ENCODE measurements at regions not wholly inside any gene's neighbourhood (a gene's known extent, or its start where the extent isn't known, plus 50 kb on each side); places are given as distances from the start of the nearest gene placed in this dataset.
"Not testable (repeated sequence)": the region's sequence is repeated elsewhere in the genome, so short reads cannot be mapped to it uniquely, and the experiment has no call there.

GRCh38 chr5:36739751-36740221 is 133.4 kb downstream of the SLC1A3 start:
- H3K4me3 Mint-ChIP-seq: no peak overlapping the region
- peaks cover 9% of the 10 kb centered on the region for H3K4me1 Mint-ChIP-seq
- no peaks in the 10 kb centered on the region for H3K36me3 Mint-ChIP-seq (ENCODE audit: low read depth)
- ChIA-PET CTCF (interaction anchor here (0.7 to 3.4 kb wide), 12 partner anchors 10 to 268 kb away, joined by 3 to 20 read pairs (median 4); no protein-coding TSS in a partner anchor), POLR2A (interaction anchor here (1.2 kb wide), 1 partner anchor 11 kb away, joined by 3 read pairs; no protein-coding TSS in a partner anchor)
- H3K27ac Mint-ChIP-seq: no peak overlapping the region
- H3K27me3 Mint-ChIP-seq: peaks cover 26% of the 10 kb centered on the region
- no peaks in the 10 kb centered on the region for H3K9me3 Mint-ChIP-seq
- DNase-seq: peak; percentile 74

- no peak for DNase-seq
- no peak overlapping the region for H3K4me3 Mint-ChIP-seq
- peaks cover 15% of the 10 kb centered on the region for H3K4me1 Mint-ChIP-seq
- H3K36me3 Mint-ChIP-seq (ENCODE audit: low read depth): no peaks in the 10 kb centered on the region
- no peak overlapping the region for H3K27ac Mint-ChIP-seq
- CTCF ChIA-PET: interaction anchor here (0.8 to 3.4 kb wide), 11 partner anchors 10 to 267 kb away, joined by 3 to 20 read pairs (median 4); no protein-coding TSS in a partner anchor
- no peaks in the 10 kb centered on the region for H3K9me3 Mint-ChIP-seq
- POLR2A ChIA-PET: interaction anchor here (1.2 kb wide), 1 partner anchor 10 kb away, joined by 3 read pairs; no protein-coding TSS in a partner anchor
- peaks cover 25% of the 10 kb centered on the region for H3K27me3 Mint-ChIP-seq
These were observed 134.0 kb downstream of the SLC1A3 start for GRCh38 chr5:36740259-36740898.

- no peaks in the 10 kb centered on the region for H3K36me3 Mint-ChIP-seq (ENCODE audit: low read depth)
- H3K4me3 Mint-ChIP-seq: no peak overlapping the region
- CTCF ChIA-PET: interaction anchor here (3.4 kb wide), 1 partner anchor 128 kb away, joined by 20 read pairs; no protein-coding TSS in a partner anchor
- no peaks in the 10 kb centered on the region for H3K9me3 Mint-ChIP-seq
- peaks cover 17% of the 10 kb centered on the region for H3K4me1 Mint-ChIP-seq
- POLR2A ChIA-PET: no interaction called here
- peaks cover 32% of the 10 kb centered on the region for H3K27me3 Mint-ChIP-seq
- DNase-seq: no peak
- no peak overlapping the region for H3K27ac Mint-ChIP-seq
These were observed 134.7 kb downstream of the SLC1A3 start for GRCh38 chr5:36741128-36741527.

- ChIA-PET CTCF (interaction anchor here (1.0 to 1.2 kb wide), 3 partner anchors 12 to 14 kb away, joined by 3 to 6 read pairs (median 4); no protein-coding TSS in a partner anchor), POLR2A (interaction anchor here (1.2 kb wide), 1 partner anchor 132 kb away, joined by 4 read pairs; the partner anchor contains the start of gene NIPBL)
- no peaks in the 10 kb centered on the region for H3K36me3 Mint-ChIP-seq (ENCODE audit: low read depth)
- no peak overlapping the region for H3K27ac Mint-ChIP-seq
- H3K9me3 Mint-ChIP-seq: peaks cover 2% of the 10 kb centered on the region
- H3K4me1 Mint-ChIP-seq: peaks cover 17% of the 10 kb centered on the region
- peak overlapping the region; percentile 40 for H3K4me3 Mint-ChIP-seq
- no peak for DNase-seq
- peaks cover 47% of the 10 kb centered on the region for H3K27me3 Mint-ChIP-seq
These were observed 132.4 kb upstream of the NIPBL start for GRCh38 chr5:36743891-36744772.

- H3K27me3 Mint-ChIP-seq: peaks cover 53% of the 10 kb centered on the region
- H3K9me3 Mint-ChIP-seq: peaks cover 2% of the 10 kb centered on the region
- POLR2A ChIA-PET: no interaction called here
- DNase-seq: peak; percentile 31
- no peak overlapping the region for H3K27ac Mint-ChIP-seq
- H3K36me3 Mint-ChIP-seq (ENCODE audit: low read depth): no peaks in the 10 kb centered on the region
- peak overlapping the region; percentile 69 for H3K4me3 Mint-ChIP-seq
- peaks cover 15% of the 10 kb centered on the region for H3K4me1 Mint-ChIP-seq
- CTCF ChIA-PET: no interaction called here
These were observed 131.6 kb upstream of the NIPBL start for GRCh38 chr5:36744773-36745589.

GRCh38 chr5:36747794-36748193 is 128.8 kb upstream of the NIPBL start:
- H3K4me3 Mint-ChIP-seq; H3K27ac Mint-ChIP-seq; H3K36me3 Mint-ChIP-seq (ENCODE audit: low read depth); DNase-seq; CTCF ChIA-PET; POLR2A ChIA-PET; H3K9me3 Mint-ChIP-seq: not testable (repeated sequence)
- Mint-ChIP-seq H3K27me3 (peaks cover 50% of the 10 kb centered on the region), H3K4me1 (peaks cover 15% of the 10 kb centered on the region)

- POLR2A ChIA-PET: no interaction called here
- peaks cover 2% of the 10 kb centered on the region for H3K9me3 Mint-ChIP-seq
- H3K36me3 Mint-ChIP-seq (ENCODE audit: low read depth): no peaks in the 10 kb centered on the region
- no peak overlapping the region for H3K4me3 Mint-ChIP-seq
- H3K27ac Mint-ChIP-seq: no peak overlapping the region
- CTCF ChIA-PET: no interaction called here
- no peak for DNase-seq
- no peaks in the 10 kb centered on the region for H3K4me1 Mint-ChIP-seq
- peaks cover 21% of the 10 kb centered on the region for H3K27me3 Mint-ChIP-seq
These were observed 124.7 kb upstream of the NIPBL start for GRCh38 chr5:36751886-36752285.

- POLR2A ChIA-PET: no interaction called here
- H3K9me3 Mint-ChIP-seq: no peaks in the 10 kb centered on the region
These were observed 121.2 kb upstream of the NIPBL start for GRCh38 chr5:36755342-36755741.

GRCh38 chr5:36755920-36756488 is 120.6 kb upstream of the NIPBL start:
- H3K4me3 Mint-ChIP-seq: no peak overlapping the region
- DNase-seq: no peak
- H3K27me3 Mint-ChIP-seq: peaks cover 17% of the 10 kb centered on the region
- H3K36me3 Mint-ChIP-seq (ENCODE audit: low read depth): no peaks in the 10 kb centered on the region
- H3K9me3 Mint-ChIP-seq: no peaks in the 10 kb centered on the region
- no peak overlapping the region for H3K27ac Mint-ChIP-seq
- POLR2A ChIA-PET: no interaction called here
- CTCF ChIA-PET: interaction anchor here (1.6 kb wide), 1 partner anchor 13 kb away, joined by 6 read pairs; no protein-coding TSS in a partner anchor
- H3K4me1 Mint-ChIP-seq: no peaks in the 10 kb centered on the region

More at GRCh38 chr5:36755342-36755741, 121.2 kb upstream of the NIPBL start:
- peaks cover 17% of the 10 kb centered on the region for H3K27me3 Mint-ChIP-seq
- H3K27ac Mint-ChIP-seq: no peak overlapping the region
- no peak for DNase-seq
- H3K4me3 Mint-ChIP-seq: no peak overlapping the region
- no peaks in the 10 kb centered on the region for H3K4me1 Mint-ChIP-seq
- CTCF ChIA-PET: interaction anchor here (0.7 to 1.6 kb wide), 2 partner anchors 10 to 12 kb away, joined by 3 to 6 read pairs; no protein-coding TSS in a partner anchor
- no peaks in the 10 kb centered on the region for H3K36me3 Mint-ChIP-seq (ENCODE audit: low read depth)

GRCh38 chr5:36756848-36757247 is 119.7 kb upstream of the NIPBL start:
- Mint-ChIP-seq H3K27ac (no peak overlapping the region), H3K4me3 (no peak overlapping the region), H3K36me3 (ENCODE audit: low read depth) (no peaks in the 10 kb centered on the region), H3K4me1 (no peaks in the 10 kb centered on the region), H3K27me3 (peaks cover 20% of the 10 kb centered on the region), H3K9me3 (no peaks in the 10 kb centered on the region)
- CTCF ChIA-PET: no interaction called here
- POLR2A ChIA-PET: no interaction called here
- DNase-seq: no peak

- no peaks in the 10 kb centered on the region for H3K9me3 Mint-ChIP-seq
- no peak overlapping the region for H3K4me3 Mint-ChIP-seq
- H3K4me1 Mint-ChIP-seq: no peaks in the 10 kb centered on the region
- DNase-seq: no peak
- H3K36me3 Mint-ChIP-seq (ENCODE audit: low read depth): no peaks in the 10 kb centered on the region
- H3K27me3 Mint-ChIP-seq: peaks cover 17% of the 10 kb centered on the region
- POLR2A ChIA-PET: no interaction called here
- no peak overlapping the region for H3K27ac Mint-ChIP-seq
- CTCF ChIA-PET: no interaction called here
These were observed 117.5 kb upstream of the NIPBL start for GRCh38 chr5:36759117-36759516.

GRCh38 chr5:36763454-36763853 is 113.1 kb upstream of the NIPBL start:
- no peaks in the 10 kb centered on the region for H3K4me1 Mint-ChIP-seq
- H3K36me3 Mint-ChIP-seq (ENCODE audit: low read depth): no peaks in the 10 kb centered on the region
- H3K9me3 Mint-ChIP-seq: no peaks in the 10 kb centered on the region
- no peak overlapping the region for H3K27ac Mint-ChIP-seq
- POLR2A ChIA-PET: no interaction called here
- CTCF ChIA-PET: no interaction called here
- DNase-seq: no peak
- H3K4me3 Mint-ChIP-seq: no peak overlapping the region
- peaks cover 19% of the 10 kb centered on the region for H3K27me3 Mint-ChIP-seq
